ENCODE measurements at regions not wholly inside any gene's neighbourhood (a gene's known extent, or its start where the extent isn't known, plus 50 kb on each side); places are given as distances from the start of the nearest gene placed in this dataset.

DNA sequence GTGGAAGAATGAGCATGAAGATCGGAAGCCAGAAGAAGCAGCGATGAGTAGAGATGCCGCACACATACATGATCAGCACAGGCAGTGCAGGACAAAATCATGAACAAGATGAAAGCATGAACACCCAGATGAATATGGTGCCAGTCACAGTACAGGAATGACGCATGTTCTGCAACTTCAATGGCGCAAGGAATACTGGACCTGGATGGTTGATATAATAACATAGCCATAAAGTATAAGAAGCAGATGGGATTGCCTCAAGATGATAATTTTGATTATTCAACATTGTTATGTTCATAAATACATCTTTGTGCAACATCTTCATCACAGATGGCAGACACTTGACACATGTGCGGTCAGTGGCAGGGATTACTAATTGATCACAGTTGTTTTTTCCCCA, 59.7 kb upstream of the SLCO3A1 start:
- no peak overlapping the region for H3K4me3 ChIP-seq
- no peak for TF ChIP-seq POLR2AphosphoS5 (IDR thresholded peaks at IDR 0.05)
- TF ChIP-seq CTCF (IDR thresholded peaks at IDR 0.05) = no peak
- TF ChIP-seq POLR2A (IDR thresholded peaks at IDR 0.05) = no peak
- H3K27me3 ChIP-seq (replicated peaks; ENCODE audit: insufficient read depth) = no peaks in the 10 kb centered on the region
- no peaks in the 10 kb centered on the region for H3K4me1 ChIP-seq (replicated peaks)
- no peak for DNase-seq (ENCODE audit: low spot score)
- H3K27ac ChIP-seq = no peak overlapping the region
- WGBS = 97% methylated on average over 6 of the region's 6 CpGs
- intact Hi-C loops (cut with DNase I) = no loop called here
- H3K9me3 ChIP-seq = no peaks in the 10 kb centered on the region
- H3K36me3 ChIP-seq = no peaks in the 10 kb centered on the region

- Histone ChIP-seq H3K27ac (no peak overlapping the region), H3K9me3 (no peaks in the 10 kb centered on the region), H3K27me3 (replicated peaks; ENCODE audit: insufficient read depth) (no peaks in the 10 kb centered on the region), H3K36me3 (no peaks in the 10 kb centered on the region), H3K4me1 (replicated peaks) (no peaks in the 10 kb centered on the region), H3K4me3 (no peak overlapping the region)
- TF ChIP-seq CTCF (IDR thresholded peaks at IDR 0.05) (no peak), POLR2AphosphoS5 (IDR thresholded peaks at IDR 0.05) (no peak), POLR2A (IDR thresholded peaks at IDR 0.05) (no peak)
- DNase-seq (ENCODE audit: low spot score) = no peak
- WGBS = 19% methylated on average over 1 of the region's 1 CpG
- intact Hi-C loops (cut with DNase I) = no loop called here
Observed at GRCh38 chr15:91795235-91795634, 58.3 kb upstream of the SLCO3A1 start.

- no peak overlapping the region for H3K27ac ChIP-seq
- intact Hi-C loops (cut with DNase I) = no loop called here
- TF ChIP-seq CTCF (IDR thresholded peaks at IDR 0.05) = no peak
- no peak for TF ChIP-seq POLR2AphosphoS5 (IDR thresholded peaks at IDR 0.05)
- TF ChIP-seq POLR2A (IDR thresholded peaks at IDR 0.05) = no peak
- WGBS = 42% methylated on average over 9 of the region's 9 CpGs
- no peaks in the 10 kb centered on the region for H3K9me3 ChIP-seq
- H3K4me1 ChIP-seq (replicated peaks) = no peaks in the 10 kb centered on the region
- no peaks in the 10 kb centered on the region for H3K27me3 ChIP-seq (replicated peaks; ENCODE audit: insufficient read depth)
- H3K4me3 ChIP-seq = no peak overlapping the region
- DNase-seq (ENCODE audit: low spot score) = no peak
- H3K36me3 ChIP-seq = no peaks in the 10 kb centered on the region
Observed at GRCh38 chr15:91801836-91802534, 51.5 kb upstream of the SLCO3A1 start.

GRCh38 chr15:91803260-91803659, 50.2 kb upstream of the SLCO3A1 start:
- Histone ChIP-seq H3K4me3 (no peak overlapping the region), H3K27me3 (replicated peaks; ENCODE audit: insufficient read depth) (no peaks in the 10 kb centered on the region), H3K4me1 (replicated peaks) (no peaks in the 10 kb centered on the region), H3K9me3 (no peaks in the 10 kb centered on the region), H3K27ac (no peak overlapping the region), H3K36me3 (no peaks in the 10 kb centered on the region)
- intact Hi-C loops (cut with DNase I) = no loop called here
- no peak for DNase-seq (ENCODE audit: low spot score)
- TF ChIP-seq CTCF (IDR thresholded peaks at IDR 0.05) (no peak), POLR2AphosphoS5 (IDR thresholded peaks at IDR 0.05) (no peak), POLR2A (IDR thresholded peaks at IDR 0.05) (no peak)
- WGBS = 76% methylated on average over 6 of the region's 6 CpGs

Small RNA genes in the stretch of these regions (small RNA-seq; reads per million reads assigned to genes)
- gene AC107958.1 = 0 reads per million in 2 donors
